ENCODE measurements at regions not wholly inside any gene's neighbourhood (a gene's known extent, or its start where the extent isn't known, plus 50 kb on each side); places are given as distances from the start of the nearest gene placed in this dataset.

GRCh38 chr3:72659596-72659995 lies 188.6 kb downstream of the SHQ1 start:
- Histone ChIP-seq H3K4me3 (no peak overlapping the region), H3K4me1 (peaks cover 0 to 27% (median 19%) of the 10 kb centered on the region in 4 donors), H3K36me3 (no peaks in the 10 kb centered on the region), H3K9me3 (no peaks in the 10 kb centered on the region), H3K27me3 (peaks cover 0 to 16% (median 0%) of the 10 kb centered on the region in 4 donors), H3K27ac (replicated peaks in 1 of 4) (no peak overlapping the region)
- TF ChIP-seq EP300 (IDR thresholded peaks at IDR 0.05) (no peak), CTCF (IDR thresholded peaks at IDR 0.05) (no peak), POLR2AphosphoS5 (IDR thresholded peaks at IDR 0.05) (no peak), POLR2A (IDR thresholded peaks at IDR 0.05; ENCODE audit: low read depth) (no peak)
- intact Hi-C loops (cut with DNase I): no loop called here
- no peak for DNase-seq (ENCODE audit: extremely low spot score)
- WGBS: 45% methylated on average over 3 of the region's 3 CpGs

- 97% methylated on average over 5 of the region's 5 CpGs for whole genome bisulfite sequencing
- TF ChIP-seq POLR2A (IDR thresholded peaks at IDR 0.05; ENCODE audit: low read depth) (no peak), POLR2AphosphoS5 (IDR thresholded peaks at IDR 0.05) (no peak), EP300 (IDR thresholded peaks at IDR 0.05) (no peak), CTCF (IDR thresholded peaks at IDR 0.05) (no peak)
- no peak for DNase-seq (ENCODE audit: extremely low spot score)
- Histone ChIP-seq H3K4me3 (no peak overlapping the region), H3K27me3 (peaks cover 0 to 16% (median 0%) of the 10 kb centered on the region in 4 donors), H3K27ac (replicated peaks in 1 of 4) (no peak overlapping the region), H3K9me3 (no peaks in the 10 kb centered on the region), H3K36me3 (no peaks in the 10 kb centered on the region), H3K4me1 (peaks cover 0 to 27% (median 19%) of the 10 kb centered on the region in 4 donors)
- intact Hi-C loops (cut with DNase I): no loop called here
These were observed 189.1 kb downstream of the SHQ1 start for GRCh38 chr3:72659188-72659587.

GRCh38 chr3:72658466-72659100 lies 189.7 kb downstream of the SHQ1 start:
- H3K9me3 ChIP-seq: no peaks in the 10 kb centered on the region
- intact Hi-C loops (cut with DNase I): no loop called here
- H3K4me1 ChIP-seq: peaks cover 0 to 27% (median 19%) of the 10 kb centered on the region in 4 donors
- no peaks in the 10 kb centered on the region for H3K36me3 ChIP-seq
- TF ChIP-seq POLR2AphosphoS5 (IDR thresholded peaks at IDR 0.05) (no peak), POLR2A (IDR thresholded peaks at IDR 0.05; ENCODE audit: low read depth) (no peak), CTCF (IDR thresholded peaks at IDR 0.05) (no peak), EP300 (IDR thresholded peaks at IDR 0.05) (no peak)
- no peak overlapping the region for H3K4me3 ChIP-seq
- peaks cover 0 to 16% (median 0%) of the 10 kb centered on the region in 4 donors for H3K27me3 ChIP-seq
- 91% methylated on average over 6 of the region's 6 CpGs for WGBS
- H3K27ac ChIP-seq (replicated peaks in 1 of 4): no peak overlapping the region
- no peak for DNase-seq (ENCODE audit: extremely low spot score)

- TF ChIP-seq EP300 (IDR thresholded peaks at IDR 0.05): no peak
- no peak for TF ChIP-seq POLR2AphosphoS5 (IDR thresholded peaks at IDR 0.05)
- TF ChIP-seq POLR2A (IDR thresholded peaks at IDR 0.05; ENCODE audit: low read depth): no peak
- TF ChIP-seq CTCF (IDR thresholded peaks at IDR 0.05): no peak
- intact Hi-C loops (cut with DNase I): no loop called here
These were observed 190.6 kb downstream of the SHQ1 start for GRCh38 chr3:72657666-72658065.

GRCh38 chr3:72655723-72656122 lies 192.5 kb downstream of the SHQ1 start:
- peaks cover 0 to 16% (median 11%) of the 10 kb centered on the region in 4 donors for H3K4me1 ChIP-seq
- peaks cover 0 to 16% (median 0%) of the 10 kb centered on the region in 4 donors for H3K27me3 ChIP-seq
- no peaks in the 10 kb centered on the region for H3K36me3 ChIP-seq
- TF ChIP-seq POLR2A (IDR thresholded peaks at IDR 0.05; ENCODE audit: low read depth): no peak
- no peak for TF ChIP-seq POLR2AphosphoS5 (IDR thresholded peaks at IDR 0.05)
- TF ChIP-seq EP300 (IDR thresholded peaks at IDR 0.05): no peak
- no peak for TF ChIP-seq CTCF (IDR thresholded peaks at IDR 0.05)
- intact Hi-C loops (cut with DNase I): no loop called here
- no peak overlapping the region for H3K4me3 ChIP-seq
- H3K9me3 ChIP-seq: no peaks in the 10 kb centered on the region
- 74% methylated on average over 5 of the region's 6 CpGs for WGBS
- no peak for DNase-seq (ENCODE audit: extremely low spot score)
- no peak overlapping the region for H3K27ac ChIP-seq (replicated peaks in 1 of 4)

More at GRCh38 chr3:72657666-72658065, 190.6 kb downstream of the SHQ1 start:
- Histone ChIP-seq H3K27ac (replicated peaks in 1 of 4) (no peak overlapping the region), H3K36me3 (no peaks in the 10 kb centered on the region), H3K9me3 (no peaks in the 10 kb centered on the region), H3K4me1 (peaks cover 0 to 27% (median 19%) of the 10 kb centered on the region in 4 donors), H3K27me3 (peaks cover 0 to 16% (median 0%) of the 10 kb centered on the region in 4 donors), H3K4me3 (no peak overlapping the region)
- DNase-seq (ENCODE audit: extremely low spot score): no peak
- WGBS: 72% methylated on average over 4 of the region's 4 CpGs

Measured in esophagus muscularis mucosa (tissue), 4 donors.